GM19395 (cell line): ENCODE measurements at regions not wholly inside any gene's neighbourhood (a gene's known extent, or its start where the extent isn't known, plus 50 kb on each side); places are given as distances from the start of the nearest gene placed in this dataset.
"Not testable (repeated sequence)": the region's sequence is repeated elsewhere in the genome, so short reads cannot be mapped to it uniquely, and the experiment has no call there.

ENCODE experiments used
- ATAC-seq: cut with Tn5 transposase; IDR thresholded peaks from one replicate; pipeline ENCODE4 v1.9.1; 2021; ENCODE audit warnings: mild to moderate bottlenecking, moderate library complexity; ENCODE audit not compliant: unreplicated experiment

DNA sequence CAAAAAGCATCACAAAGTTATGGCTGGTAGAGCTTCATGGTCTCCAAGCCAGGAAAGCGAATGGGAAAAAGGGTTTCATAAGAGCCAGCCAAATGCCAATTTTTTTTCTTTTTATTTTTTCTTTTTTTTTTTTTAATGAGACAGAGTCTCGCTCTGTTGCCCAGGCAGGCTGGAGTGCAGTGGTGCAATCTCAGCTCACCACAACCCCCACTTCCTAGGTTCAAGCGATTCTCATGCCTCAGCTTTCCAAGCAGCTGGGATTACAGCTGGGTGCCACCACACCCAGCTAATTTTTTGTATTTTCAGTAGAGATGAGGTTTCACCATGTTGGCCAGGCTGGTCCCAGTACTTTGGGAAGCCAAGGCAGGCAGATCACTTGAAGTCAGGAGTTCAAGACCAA, 148.7 kb upstream of the POGK start:
- ATAC-seq, result not testable (repeated sequence)

DNA sequence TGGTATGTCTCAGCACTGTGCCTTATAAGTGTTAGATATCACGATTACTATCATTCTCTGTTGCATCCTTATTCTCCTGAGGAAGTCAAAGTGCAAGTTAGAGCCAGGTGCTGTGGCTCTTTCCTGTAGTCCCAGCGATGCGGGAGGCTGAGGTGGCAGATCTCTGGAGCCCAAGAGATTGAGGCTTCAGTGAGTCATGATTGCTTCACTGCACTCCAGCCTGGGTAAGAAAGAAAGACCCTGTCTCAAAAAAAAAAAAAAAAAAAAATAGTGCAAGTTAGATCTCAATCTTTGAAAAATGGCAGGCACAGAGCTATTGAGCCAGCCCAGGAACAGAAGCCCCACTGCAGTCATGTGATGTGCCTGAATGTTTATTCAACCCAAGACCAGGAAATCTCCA, 147.8 kb upstream of the POGK start:
- ATAC-seq, result no peak

DNA sequence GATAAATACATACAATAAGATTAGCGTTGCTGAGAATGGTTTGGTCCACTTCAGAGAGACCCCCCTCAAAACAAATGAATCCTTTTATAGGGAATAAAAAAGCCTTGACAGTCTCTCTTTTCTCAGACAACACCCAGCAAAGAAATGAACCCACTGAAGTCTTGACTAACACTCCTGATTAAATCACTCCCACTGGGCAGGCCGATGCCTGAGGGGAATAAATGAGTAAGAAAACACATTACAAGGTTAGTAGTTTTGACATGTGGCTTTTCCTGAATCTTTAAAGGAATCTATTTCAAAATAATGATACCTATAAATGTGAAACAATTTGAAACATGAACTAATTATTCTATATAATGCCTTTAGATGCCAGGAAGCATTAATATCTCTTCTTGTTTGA, 146.9 kb upstream of the POGK start:
- ATAC-seq, result no peak

DNA sequence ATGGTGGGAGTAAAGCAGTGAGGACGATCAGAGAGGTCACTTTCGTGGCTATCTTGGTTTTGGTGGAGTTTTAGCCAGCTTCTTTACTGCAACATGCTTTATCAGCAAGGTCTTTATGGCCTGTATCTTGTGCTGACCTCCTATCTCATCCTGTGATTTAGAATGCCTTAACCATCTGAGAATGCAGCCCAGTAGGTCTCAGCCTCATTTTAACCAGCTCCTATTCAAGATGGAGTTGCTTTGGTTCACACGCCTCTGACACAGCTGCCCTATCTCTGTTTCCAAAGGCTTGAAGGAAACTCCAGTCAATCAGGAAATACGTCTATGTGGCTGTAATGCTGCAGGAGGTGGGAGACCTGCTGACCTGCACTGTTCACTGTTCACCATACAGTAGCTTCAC, 146.1 kb upstream of the POGK start:
- no peak for ATAC-seq

DNA sequence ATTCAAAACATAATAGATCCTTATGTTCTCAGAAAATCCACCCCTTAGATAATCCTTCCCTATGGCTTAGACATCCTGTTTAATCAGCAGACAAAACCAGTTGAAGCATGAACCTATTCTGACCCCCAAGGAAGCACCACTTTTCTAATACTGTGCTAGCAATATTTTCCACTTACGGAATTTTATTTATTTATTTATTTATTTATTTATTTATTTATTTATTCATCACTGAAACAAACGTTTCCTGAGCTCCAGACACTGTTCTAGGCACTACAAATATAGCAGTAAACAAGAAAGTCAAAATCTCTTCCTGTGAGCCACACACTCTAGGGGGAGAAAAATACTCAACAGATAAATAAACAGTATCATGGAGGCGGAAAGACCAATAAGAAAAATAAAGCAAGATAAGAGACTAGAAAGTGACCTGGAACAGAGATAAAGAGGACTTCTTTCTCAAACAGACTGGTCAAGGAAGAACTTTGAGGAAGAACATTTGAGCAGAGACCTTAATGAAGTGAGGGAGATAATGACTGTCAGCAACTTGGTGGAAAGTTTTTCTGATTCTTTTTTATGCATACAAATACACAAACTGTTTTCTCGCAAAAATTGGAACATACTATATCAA, 145.5 kb upstream of the POGK start:
- ATAC-seq, result no peak

DNA sequence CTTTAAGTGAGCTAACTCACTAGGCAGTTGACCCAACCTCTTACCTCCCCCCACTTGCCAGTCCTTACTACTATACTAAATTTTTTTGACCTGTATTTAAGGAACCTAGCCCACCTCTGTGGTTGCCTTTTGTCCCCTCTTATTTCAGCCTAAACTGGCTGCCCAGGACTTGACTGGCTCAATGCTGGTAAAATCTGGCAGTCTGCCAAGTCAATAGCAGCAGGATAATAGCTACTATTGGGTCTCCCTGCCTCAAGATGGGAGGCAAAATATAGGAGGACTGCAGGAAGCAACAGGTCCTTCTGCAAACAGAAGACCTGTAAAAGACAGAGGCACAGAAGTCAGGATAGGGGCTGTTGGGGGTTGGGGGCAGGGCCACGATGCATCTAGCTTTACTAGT, 144.2 kb upstream of the POGK start:
- no peak for ATAC-seq

DNA sequence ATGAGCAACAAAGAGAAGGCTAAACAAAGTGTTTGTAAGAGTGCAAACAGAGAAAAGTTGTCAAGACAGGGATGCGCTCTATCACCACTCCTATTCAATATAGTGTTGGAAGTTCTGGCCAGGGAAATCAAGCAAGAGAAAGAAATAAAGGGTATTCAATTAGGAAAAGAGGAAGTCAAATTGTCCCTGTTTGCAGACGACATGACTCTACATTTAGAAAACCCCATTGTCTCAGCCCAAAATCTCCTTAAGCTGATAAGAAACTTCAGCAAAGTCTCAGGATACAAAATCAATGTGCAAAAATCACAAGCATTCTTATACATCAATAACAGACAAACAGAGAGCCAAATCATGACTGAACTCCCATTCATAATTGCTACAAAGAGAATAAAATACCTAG, 143.4 kb upstream of the POGK start:
- not testable (repeated sequence) for ATAC-seq

DNA sequence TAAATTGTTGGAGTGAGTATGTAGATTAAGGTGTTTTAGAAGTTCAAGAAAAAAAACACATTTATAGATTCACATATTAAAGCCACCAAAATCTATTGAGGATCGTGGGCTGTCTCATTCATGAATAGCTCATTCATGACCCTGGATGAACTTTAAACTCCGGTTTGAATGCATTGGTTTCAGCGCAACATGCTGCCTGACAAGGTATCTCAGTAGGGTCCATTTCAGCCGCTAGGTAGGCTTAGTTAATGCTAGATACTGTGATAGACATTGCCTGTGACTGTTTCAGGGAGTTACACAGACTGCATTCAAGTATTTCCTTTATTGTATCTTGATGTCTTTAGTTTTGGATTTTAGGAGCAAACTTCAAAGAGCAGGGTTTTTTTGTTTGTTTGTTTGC, 140.5 kb upstream of the POGK start:
- ATAC-seq, result no peak

DNA sequence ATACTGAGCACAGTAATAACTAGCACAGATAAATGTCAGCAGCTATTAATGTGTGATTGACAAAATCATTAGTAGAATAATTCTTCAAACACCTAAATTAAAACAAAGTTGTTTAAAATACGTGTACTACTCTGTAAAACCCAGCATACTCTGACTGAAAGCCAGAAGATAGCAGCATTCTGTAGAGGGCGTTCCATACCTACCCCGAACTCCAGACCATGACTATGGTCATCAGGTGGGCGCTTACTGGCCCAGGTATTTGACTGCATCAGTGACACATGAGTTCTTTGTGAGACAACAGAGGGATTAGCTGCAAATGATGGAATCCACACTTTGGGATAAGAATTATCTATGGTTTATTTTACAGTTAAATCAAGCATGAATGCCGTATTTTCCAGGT, 139.7 kb upstream of the POGK start:
- ATAC-seq, result no peak

DNA sequence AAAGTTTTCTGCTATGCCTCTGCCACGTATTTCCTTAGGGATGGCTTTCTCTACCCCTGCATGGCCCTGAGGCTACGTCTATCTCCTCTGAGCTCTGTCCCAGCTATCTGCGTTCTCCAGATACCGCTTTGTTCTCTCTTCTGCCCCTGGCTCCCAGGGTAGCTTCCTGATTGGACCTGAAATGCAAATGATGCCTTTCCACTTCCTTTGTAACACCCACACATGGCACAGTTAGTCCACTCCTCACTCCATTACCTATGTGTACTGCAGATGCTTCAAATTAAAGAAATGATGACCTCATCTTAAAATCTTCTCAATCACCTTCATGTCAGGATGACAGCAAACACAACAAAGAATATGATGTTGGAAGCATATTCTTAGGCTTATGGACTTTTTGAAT, 138.6 kb upstream of the POGK start:
- no peak for ATAC-seq

DNA sequence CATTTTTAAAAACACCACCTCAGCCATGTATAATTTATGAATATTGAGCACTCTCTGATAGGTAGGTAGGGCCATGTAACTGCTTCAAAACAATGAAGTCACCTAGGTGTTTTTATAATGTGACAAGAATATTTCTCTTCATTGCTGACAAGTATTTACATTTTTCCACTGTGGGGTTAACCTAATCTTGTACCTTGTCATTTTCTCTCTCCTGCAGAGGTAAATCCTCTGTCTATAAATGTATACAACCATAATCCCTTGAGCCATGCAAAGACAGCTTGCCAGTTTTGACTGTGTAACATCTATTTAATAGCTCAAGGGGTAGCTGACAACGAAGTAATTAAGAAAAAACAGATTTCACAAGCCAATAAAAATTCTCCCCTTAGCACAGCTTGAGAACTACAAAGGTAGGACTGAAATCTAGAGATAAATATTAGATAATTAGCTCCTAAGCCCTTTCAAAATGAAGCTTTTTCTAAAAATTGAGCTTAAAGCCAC, 137.6 kb upstream of the POGK start:
- ATAC-seq, result no peak

DNA sequence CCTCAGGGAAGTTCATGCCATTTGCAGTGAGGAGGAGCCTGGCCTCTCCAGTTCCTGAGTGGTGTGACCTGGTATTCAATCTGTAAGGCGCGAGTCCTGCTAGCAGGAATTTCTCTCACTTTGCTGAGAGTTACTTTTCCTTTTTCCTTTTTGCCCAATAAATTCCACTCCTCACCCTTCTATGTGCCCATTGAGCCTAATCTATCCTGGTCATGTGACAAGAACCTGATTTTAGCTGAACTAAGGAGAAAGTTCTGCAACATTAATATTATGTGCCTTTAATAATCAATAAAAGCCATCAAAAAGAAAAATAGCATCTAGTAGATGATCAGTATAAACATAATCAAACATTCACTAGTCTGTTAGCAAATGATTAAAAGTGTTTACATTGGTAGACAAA, 136.1 kb upstream of the POGK start:
- ATAC-seq, result no peak

DNA sequence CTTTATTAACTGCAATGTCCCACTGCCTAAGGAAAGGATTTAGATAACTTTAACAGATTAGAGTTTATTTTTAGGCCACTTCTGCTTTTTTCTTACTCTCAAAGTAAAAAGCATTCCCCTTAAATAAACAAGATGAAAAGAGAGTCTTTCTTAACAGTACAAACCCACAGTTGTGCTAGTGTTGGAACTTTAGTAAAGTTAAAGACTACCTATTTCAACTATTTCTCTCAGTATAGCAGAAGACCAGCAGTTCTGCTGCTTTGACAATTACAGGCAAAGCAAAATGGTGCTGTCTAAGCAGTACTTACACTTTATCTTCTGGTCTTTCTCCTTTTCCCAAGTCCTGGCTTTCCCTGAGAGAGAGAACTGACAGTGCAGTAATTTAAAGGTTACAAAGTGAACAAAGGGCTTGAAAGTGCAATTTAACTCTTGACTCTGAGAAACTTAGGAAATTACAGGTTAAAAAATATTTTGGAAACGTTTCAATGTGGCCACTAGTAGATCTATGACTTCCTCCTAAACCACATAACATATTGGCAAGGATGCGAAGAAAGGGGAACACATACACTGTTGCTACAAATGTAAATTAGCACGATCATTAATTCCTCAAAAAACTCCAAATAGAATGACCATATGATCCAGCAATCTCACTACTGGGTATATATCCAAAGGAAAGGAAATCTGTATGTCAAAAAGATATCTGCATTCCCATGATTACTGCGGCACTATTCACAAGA, 135.4 kb upstream of the POGK start:
- ATAC-seq, result no peak

DNA sequence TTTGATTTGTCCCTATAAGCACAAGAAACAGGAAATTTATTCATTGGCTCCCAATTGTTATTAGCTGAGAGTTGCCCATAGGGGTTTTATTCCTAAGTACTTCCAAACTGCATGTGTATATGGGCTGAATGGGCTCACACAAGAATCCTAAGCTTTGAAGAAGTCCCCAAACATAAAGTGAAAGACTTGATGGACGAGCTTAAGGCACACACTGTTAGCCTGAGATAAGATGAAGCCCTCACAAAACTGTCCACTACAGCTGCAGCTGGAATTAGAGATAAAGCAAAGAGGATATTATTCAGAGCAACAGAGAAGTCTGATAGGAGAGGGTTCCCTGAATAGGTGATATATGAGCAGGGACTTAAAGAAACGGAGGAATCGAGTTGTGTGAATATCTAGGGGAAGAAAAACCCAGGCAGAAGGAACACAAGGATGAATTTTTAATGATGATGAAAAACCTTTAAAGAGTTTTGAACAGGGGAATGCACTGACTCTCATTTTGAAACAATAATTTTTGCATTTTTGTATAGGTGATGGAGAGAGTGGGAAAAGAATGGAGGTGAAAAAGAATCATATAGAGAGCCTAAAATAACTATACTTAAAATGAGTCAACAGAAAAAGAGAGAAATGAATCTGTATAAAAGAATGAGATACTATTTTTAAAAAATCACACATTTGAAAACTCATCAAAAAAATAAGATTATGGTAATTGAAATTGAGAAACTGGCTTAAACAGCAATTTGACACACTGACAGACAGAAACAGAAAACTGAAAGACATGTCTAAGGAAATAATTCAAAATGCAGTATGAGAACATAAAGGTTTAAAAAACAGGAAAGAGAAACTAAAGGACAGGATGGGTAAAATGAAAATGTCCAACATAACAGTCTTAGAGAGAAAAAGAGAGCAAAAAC, 133.6 kb upstream of the POGK start:
- no peak for ATAC-seq

DNA sequence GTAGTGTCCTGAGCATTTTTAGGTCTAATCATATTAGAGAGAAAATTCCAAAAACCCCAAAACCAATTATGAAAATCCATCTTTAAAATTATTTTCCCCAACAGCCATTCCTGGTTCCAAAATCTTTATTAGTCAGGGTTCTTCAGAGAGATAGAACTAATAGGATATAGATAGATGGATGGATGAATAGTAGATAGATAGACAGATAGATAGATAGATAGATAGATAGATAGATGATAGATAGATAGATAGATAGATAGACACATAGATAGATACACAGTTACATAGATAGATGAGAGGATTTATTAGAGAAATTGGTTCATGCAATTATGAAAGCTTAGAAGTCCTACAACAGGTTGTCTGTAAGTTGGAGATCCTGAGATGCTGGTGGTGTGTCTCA, 122.7 kb upstream of the POGK start:
- no peak for ATAC-seq

DNA sequence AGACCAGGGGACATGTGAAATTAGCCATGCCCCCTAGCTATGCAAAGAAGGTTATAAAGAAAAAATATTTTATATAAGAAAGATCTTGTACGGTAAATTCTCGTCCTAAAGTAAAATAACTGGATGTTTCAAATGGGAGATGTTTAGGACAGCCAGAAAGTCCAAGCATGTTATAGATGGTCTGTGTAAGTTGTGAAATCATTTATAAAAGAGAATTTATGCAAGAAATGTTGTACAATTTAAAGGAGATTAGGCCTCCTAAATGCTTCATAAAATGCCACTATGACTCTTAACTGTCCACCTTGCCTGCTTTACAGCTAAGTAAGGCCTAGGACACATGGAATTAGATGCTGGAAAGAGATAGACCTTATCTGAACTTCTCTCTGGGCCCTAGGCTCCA, 118.1 kb upstream of the POGK start:
- no peak for ATAC-seq

DNA sequence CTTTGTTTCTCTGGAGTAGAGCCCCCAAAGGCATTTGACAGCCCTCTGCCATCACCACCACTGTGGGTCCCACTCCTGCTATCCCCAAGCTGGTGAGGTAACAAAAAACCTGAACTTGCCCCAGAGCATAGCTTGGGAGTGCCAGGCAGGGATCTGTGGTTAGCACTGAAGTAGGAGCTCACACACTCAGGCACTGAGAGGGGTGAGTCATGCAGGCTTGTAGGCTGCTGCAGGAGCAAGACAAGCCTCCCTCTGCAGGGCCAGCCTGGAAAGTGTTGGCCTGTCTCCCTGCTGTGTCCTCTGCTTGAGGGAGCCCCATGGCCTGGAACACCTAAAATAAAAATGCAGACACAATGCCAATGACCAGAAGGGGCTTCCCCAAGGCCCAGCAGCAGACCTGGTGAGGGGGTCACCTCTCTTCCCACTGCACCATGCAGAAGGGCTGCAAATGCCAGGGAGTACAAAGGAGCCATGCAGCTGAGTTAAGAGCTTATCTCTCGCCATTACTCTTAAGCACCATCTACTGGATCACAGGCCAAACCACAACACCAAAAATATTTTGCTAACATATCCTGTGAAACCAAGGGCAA, 108.9 kb upstream of the POGK start:
- no peak for ATAC-seq

DNA sequence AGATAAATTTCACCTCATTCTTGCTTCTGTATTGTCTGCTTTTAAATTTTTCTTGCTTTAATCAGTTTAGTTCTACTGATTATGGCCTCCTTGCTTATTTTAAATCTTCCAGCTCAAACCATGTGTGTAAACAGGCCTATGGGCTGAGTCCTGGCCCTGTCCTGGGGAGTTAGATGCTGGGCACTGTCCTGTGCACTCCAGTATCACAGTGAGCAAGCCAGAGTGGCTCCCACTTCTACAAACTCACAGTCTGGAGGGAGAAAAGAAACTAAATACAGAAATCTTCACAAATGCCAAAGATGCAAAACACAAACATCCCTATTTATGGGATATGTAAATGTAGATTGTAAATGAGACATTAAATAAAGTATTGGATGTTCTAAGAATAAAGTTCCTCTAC, 101.1 kb upstream of the POGK start:
- no peak for ATAC-seq

DNA sequence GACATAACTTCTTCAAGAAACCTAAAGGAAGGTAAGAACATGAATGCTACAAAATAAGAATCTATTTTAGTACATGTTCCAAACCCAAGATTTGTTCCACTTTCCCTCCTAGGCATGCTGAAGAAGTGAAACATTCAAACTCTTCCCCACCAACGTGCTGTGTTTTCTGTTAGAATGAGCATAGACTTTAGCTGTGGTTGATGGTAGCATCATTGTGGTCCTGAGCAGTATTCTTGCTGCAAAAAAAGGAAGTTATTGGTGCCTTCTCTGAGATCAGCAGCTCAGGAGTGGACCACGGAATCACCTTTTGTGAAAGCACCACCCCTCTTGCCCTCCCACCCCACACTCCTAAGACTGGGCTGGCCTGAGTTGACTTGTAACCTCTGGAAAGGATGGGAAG, 100.4 kb upstream of the POGK start:
- ATAC-seq, result no peak

DNA sequence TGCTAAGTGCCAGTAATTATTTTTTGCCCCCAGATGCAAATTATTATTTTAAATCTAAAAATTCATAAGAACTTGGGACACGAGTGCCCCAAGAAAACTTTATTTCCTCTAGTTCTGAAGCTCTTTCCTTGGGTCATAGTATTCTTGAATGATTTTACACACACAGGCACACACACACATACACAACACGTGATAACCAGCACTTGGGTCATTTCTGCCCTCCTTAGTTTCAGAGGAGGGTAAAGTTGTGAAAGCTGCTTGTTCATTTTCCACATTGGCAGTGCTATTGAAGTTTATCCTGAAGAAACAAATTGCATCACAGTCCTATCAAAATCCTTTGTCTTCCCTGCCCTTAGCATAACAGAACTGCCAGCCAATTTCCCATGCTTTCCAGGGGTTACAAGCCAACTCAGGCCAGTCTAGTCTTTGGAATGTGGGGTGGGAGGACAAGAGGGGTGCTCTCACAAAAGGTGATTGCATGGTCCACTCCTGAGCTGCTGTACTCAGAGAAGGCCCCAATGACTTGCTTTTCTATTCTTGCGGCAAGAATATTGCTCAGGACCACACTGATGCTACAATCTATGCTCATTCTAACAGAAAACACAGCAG, 98.5 kb upstream of the POGK start:
- no peak for ATAC-seq

DNA sequence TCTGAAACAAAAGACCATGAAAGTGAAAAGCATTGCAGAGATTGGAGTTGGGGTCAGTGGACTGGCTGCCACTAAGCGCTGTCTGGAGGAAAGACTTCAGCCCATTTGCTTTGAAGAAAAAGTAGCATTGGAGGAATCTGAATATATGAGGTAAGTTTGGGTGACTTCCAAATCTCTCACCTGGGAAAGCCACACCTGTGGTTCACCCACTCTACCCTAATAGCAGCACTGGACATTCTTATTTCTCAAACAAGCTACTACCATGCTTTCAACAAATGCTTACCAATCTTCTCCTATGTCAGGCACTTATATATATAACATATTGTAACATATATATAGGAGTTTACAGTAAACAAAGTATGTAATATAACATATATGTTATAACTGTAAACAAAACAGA, 76.0 kb upstream of the POGK start:
- no peak for ATAC-seq
